SH-SY5Y (cell line): ENCODE measurements at regions not wholly inside any gene's neighbourhood (a gene's known extent, or its start where the extent isn't known, plus 50 kb on each side); places are given as distances from the start of the nearest gene placed in this dataset.

Source experiments
- GATA2 ChIP-seq: IDR thresholded peaks from 2 replicates; pipeline ENCODE4 v1.6.1; 2011; ENCODE audit warnings: mild to moderate bottlenecking, low read depth, low read length
- GATA3 ChIP-seq: IDR thresholded peaks from 2 replicates; pipeline ENCODE4 v1.6.1; 2011; ENCODE audit warnings: low read depth, mild to moderate bottlenecking, low read length, moderate library complexity

GRCh38 chr20:52473186-52473585, 281.6 kb upstream of the ZFP64 start:
- TF ChIP-seq GATA2 (no peak), GATA3 (no peak)
